ENCODE measurements at regions not wholly inside any gene's neighbourhood (a gene's known extent, or its start where the extent isn't known, plus 50 kb on each side); places are given as distances from the start of the nearest gene placed in this dataset.
A peak's percentile ranks its signal among the peaks of the same experiment; 100 is the strongest.

GRCh38 chr6:9690388-9690787, 724.5 kb downstream of the TFAP2A start:
- TF ChIP-seq, protein P1, sequence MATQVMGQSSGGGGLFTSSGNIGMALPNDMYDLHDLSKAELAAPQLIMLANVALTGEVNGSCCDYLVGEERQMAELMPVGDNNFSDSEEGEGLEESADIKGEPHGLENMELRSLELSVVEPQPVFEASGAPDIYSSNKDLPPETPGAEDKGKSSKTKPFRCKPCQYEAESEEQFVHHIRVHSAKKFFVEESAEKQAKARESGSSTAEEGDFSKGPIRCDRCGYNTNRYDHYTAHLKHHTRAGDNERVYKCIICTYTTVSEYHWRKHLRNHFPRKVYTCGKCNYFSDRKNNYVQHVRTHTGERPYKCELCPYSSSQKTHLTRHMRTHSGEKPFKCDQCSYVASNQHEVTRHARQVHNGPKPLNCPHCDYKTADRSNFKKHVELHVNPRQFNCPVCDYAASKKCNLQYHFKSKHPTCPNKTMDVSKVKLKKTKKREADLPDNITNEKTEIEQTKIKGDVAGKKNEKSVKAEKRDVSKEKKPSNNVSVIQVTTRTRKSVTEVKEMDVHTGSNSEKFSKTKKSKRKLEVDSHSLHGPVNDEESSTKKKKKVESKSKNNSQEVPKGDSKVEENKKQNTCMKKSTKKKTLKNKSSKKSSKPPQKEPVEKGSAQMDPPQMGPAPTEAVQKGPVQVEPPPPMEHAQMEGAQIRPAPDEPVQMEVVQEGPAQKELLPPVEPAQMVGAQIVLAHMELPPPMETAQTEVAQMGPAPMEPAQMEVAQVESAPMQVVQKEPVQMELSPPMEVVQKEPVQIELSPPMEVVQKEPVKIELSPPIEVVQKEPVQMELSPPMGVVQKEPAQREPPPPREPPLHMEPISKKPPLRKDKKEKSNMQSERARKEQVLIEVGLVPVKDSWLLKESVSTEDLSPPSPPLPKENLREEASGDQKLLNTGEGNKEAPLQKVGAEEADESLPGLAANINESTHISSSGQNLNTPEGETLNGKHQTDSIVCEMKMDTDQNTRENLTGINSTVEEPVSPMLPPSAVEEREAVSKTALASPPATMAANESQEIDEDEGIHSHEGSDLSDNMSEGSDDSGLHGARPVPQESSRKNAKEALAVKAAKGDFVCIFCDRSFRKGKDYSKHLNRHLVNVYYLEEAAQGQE (IDR thresholded peaks at IDR 0.05; ENCODE audit: low read depth), result peak; percentile 19; the same call in 1 of the 2 replicates
- TF ChIP-seq TAF1 (IDR thresholded peaks at IDR 0.05; ENCODE audit: low read depth), result no peak

GRCh38 chr6:9675122-9675521, 739.8 kb downstream of the TFAP2A start:
- TF ChIP-seq FOXM1 (IDR thresholded peaks at IDR 0.05; ENCODE audit: borderline replicate concordance, low read depth) (no peak), EP300 (IDR thresholded peaks at IDR 0.05; ENCODE audit: borderline replicate concordance) (no peak), NFIC (IDR thresholded peaks at IDR 0.05) (no peak), TAF1 (IDR thresholded peaks at IDR 0.05; ENCODE audit: low read depth) (no peak), TCF12 (IDR thresholded peaks at IDR 0.05; ENCODE audit: low read depth) (no peak), EGR1 (IDR thresholded peaks at IDR 0.05) (no peak), CEBPB (IDR thresholded peaks at IDR 0.05) (no peak), TEAD4 (IDR thresholded peaks at IDR 0.05) (no peak), RAD21 (IDR thresholded peaks at IDR 0.05; ENCODE audit: low read depth) (no peak), CREB1 (IDR thresholded peaks at IDR 0.05; ENCODE audit: low read depth) (no peak)
- TF ChIP-seq, protein P1 (IDR thresholded peaks at IDR 0.05; ENCODE audit: low read depth), result no peak
- TF ChIP-seq, protein P2, sequence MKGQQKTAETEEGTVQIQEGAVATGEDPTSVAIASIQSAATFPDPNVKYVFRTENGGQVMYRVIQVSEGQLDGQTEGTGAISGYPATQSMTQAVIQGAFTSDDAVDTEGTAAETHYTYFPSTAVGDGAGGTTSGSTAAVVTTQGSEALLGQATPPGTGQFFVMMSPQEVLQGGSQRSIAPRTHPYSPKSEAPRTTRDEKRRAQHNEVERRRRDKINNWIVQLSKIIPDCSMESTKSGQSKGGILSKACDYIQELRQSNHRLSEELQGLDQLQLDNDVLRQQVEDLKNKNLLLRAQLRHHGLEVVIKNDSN (IDR thresholded peaks at IDR 0.05), result no peak
- TF ChIP-seq, protein P3, sequence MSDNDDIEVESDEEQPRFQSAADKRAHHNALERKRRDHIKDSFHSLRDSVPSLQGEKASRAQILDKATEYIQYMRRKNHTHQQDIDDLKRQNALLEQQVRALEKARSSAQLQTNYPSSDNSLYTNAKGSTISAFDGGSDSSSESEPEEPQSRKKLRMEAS (IDR thresholded peaks at IDR 0.05), result no peak

- TF ChIP-seq TCF12 (IDR thresholded peaks at IDR 0.05; ENCODE audit: low read depth) (no peak), TEAD4 (IDR thresholded peaks at IDR 0.05) (no peak), CREB1 (IDR thresholded peaks at IDR 0.05; ENCODE audit: low read depth) (no peak), TAF1 (IDR thresholded peaks at IDR 0.05; ENCODE audit: low read depth) (no peak), EGR1 (IDR thresholded peaks at IDR 0.05) (no peak), NFIC (IDR thresholded peaks at IDR 0.05) (no peak), CEBPB (IDR thresholded peaks at IDR 0.05) (no peak), YY1 (IDR thresholded peaks at IDR 0.05; ENCODE audit: low read depth) (no peak), FOXM1 (IDR thresholded peaks at IDR 0.05; ENCODE audit: borderline replicate concordance, low read depth) (no peak), ZBTB7A (IDR thresholded peaks at IDR 0.05; ENCODE audit: low read depth) (no peak), RAD21 (IDR thresholded peaks at IDR 0.05; ENCODE audit: low read depth) (no peak), EP300 (IDR thresholded peaks at IDR 0.05; ENCODE audit: borderline replicate concordance) (no peak)
- TF ChIP-seq, protein P3 (IDR thresholded peaks at IDR 0.05), result no peak
- TF ChIP-seq, protein P1 (IDR thresholded peaks at IDR 0.05; ENCODE audit: low read depth), result no peak
- TF ChIP-seq, protein P2 (IDR thresholded peaks at IDR 0.05), result no peak
Observed at GRCh38 chr6:9659848-9660247, 755.0 kb downstream of the TFAP2A start.

DNA sequence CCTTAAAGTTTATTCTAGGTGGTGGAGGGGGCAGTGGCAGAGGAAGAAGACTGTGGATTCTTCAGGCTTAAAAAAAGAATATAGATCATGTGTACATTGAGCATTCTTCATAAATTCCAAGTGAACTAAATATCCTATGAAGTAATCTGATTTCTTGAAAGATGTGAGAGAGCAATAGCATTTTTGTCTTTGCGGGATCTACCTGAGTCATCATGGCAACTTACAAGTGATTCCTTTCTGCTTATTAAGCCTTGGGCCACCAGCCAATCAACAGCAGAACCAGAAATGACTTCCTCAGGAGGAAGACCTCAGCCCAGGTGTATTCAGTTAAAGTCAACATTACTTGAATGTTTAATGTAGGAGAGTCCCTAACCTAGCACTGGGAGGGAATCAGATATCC, 756.9 kb downstream of the TFAP2A start:
- TF ChIP-seq EGR1 (IDR thresholded peaks at IDR 0.05), result no peak
- TF ChIP-seq TEAD4 (IDR thresholded peaks at IDR 0.05), result no peak
- no peak for TF ChIP-seq FOXM1 (IDR thresholded peaks at IDR 0.05; ENCODE audit: borderline replicate concordance, low read depth)
- TF ChIP-seq, protein P2 (IDR thresholded peaks at IDR 0.05), result no peak
- no peak for TF ChIP-seq TAF1 (IDR thresholded peaks at IDR 0.05; ENCODE audit: low read depth)

DNA sequence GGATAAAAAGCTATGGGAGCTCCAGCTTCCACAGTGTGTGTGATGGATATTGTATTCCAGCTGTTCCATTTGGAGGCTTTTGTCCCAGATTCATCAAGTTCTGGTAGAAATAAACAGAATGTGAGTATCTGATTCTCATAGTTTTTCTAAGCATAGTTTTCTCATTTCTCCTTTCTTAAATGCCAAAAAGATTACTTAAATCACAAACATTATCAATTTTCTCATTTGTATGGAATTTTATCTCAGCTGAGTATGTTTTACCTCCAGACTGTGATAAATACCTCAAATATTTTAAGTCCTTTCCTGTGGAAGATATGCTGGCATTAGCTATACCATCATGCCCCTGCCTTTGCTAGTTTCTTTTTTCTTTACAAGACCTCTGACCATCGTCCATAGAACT, 767.3 kb downstream of the TFAP2A start:
- TF ChIP-seq NFIC (IDR thresholded peaks at IDR 0.05) (no peak), CEBPB (IDR thresholded peaks at IDR 0.05) (no peak), TCF12 (IDR thresholded peaks at IDR 0.05; ENCODE audit: low read depth) (no peak)

Measured in Ishikawa (cell line).